ENCODE measurements at regions not wholly inside any gene's neighbourhood (a gene's known extent, or its start where the extent isn't known, plus 50 kb on each side); places are given as distances from the start of the nearest gene placed in this dataset.

DNA sequence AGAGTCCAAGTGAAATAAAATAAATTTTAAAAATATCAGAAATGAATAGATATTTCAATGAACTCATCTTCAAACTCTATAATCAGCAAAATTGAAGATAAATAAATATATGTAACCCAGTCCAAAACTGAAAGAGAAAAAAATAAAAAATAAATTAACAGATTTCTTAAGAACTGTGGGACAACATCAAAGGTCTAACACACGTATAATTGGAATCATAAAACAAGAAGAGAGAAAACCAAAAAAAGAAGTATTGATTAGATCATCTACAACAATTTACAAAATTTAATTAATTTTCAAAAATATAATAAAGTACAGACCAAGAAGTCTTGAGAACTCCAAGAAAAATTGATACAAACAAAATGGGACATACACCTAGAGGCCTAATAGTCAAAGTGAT, 625.8 kb upstream of the SORCS1 start:
- no peak for TF ChIP-seq EZH2 (IDR thresholded peaks at IDR 0.05; ENCODE audit: borderline replicate concordance, low read length)
- TF ChIP-seq, protein P1, sequence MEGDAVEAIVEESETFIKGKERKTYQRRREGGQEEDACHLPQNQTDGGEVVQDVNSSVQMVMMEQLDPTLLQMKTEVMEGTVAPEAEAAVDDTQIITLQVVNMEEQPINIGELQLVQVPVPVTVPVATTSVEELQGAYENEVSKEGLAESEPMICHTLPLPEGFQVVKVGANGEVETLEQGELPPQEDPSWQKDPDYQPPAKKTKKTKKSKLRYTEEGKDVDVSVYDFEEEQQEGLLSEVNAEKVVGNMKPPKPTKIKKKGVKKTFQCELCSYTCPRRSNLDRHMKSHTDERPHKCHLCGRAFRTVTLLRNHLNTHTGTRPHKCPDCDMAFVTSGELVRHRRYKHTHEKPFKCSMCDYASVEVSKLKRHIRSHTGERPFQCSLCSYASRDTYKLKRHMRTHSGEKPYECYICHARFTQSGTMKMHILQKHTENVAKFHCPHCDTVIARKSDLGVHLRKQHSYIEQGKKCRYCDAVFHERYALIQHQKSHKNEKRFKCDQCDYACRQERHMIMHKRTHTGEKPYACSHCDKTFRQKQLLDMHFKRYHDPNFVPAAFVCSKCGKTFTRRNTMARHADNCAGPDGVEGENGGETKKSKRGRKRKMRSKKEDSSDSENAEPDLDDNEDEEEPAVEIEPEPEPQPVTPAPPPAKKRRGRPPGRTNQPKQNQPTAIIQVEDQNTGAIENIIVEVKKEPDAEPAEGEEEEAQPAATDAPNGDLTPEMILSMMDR (conservative IDR thresholded peaks at IDR 0.05 in 1 of 2, IDR thresholded peaks at IDR 0.05 in 1 of 2; ENCODE audit: extremely low read depth in 1 of 2, insufficient read depth in 1 of 2, low read depth in 1 of 2, low read length in 2 of 2): no peak
